ENCODE measurements at regions not wholly inside any gene's neighbourhood (a gene's known extent, or its start where the extent isn't known, plus 50 kb on each side); places are given as distances from the start of the nearest gene placed in this dataset.

- no peak overlapping the region for H3T11ph ChIP-seq (ENCODE audit: low read length)
- TF ChIP-seq CTCF (conservative IDR thresholded peaks at IDR 0.05), result no peak
- DNase-seq, result no peak
- no peaks in the 10 kb centered on the region for H3K79me2 ChIP-seq (ENCODE audit: insufficient read depth, low read length)
- Mint-ChIP-seq H3K4me1 (no peaks in the 10 kb centered on the region), H3K27me3 (ENCODE audit: low read depth) (no peaks in the 10 kb centered on the region), H3K36me3 (ENCODE audit: insufficient read depth in 1 of 3, low read depth in 3 of 3) (peaks cover 5 to 18% (median 6%) of the 10 kb centered on the region in 3 experiments; a peak in 5 of 7 replicates), H3K4me3 (no peak overlapping the region), H3K27ac (no peak overlapping the region), H3K9me3 (peaks cover 64 to 67% of the 10 kb centered on the region in 2 experiments)
- no peak overlapping the region for H4K5ac ChIP-seq (ENCODE audit: insufficient read length, low read depth, low read length)
- no peak overlapping the region for H2AK5ac ChIP-seq (ENCODE audit: insufficient read length, low read length)
- no peak overlapping the region for H4K8ac ChIP-seq (replicated peaks; ENCODE audit: insufficient read length, low read depth, low read length)
- H3K23ac ChIP-seq (ENCODE audit: insufficient read length, low read depth, low read length), result no peak overlapping the region
- no peak overlapping the region for H3K4me2 ChIP-seq (ENCODE audit: insufficient read depth, insufficient read length, low read length)
- no peak overlapping the region for H2BK5ac ChIP-seq (ENCODE audit: insufficient read length, low read length)
- no peak overlapping the region for H3K9ac ChIP-seq (ENCODE audit: extremely low read depth, insufficient read length, low read length)
- no peak overlapping the region for H4K91ac ChIP-seq (ENCODE audit: insufficient read length, low read depth, low read length)
- H4K20me1 ChIP-seq (ENCODE audit: control insufficient read depth, insufficient read depth, insufficient read length), result no peaks in the 10 kb centered on the region
- no peak overlapping the region for H2BK12ac ChIP-seq (ENCODE audit: insufficient read length, low read depth, low read length)
- H3K9me3 ChIP-seq (ENCODE audit: control insufficient read depth, low read depth, low read length), result peaks cover 11% of the 10 kb centered on the region
- no CpG with 5 or more reads among the region's 2 CpGs for WGBS (ENCODE audit: extremely low coverage, insufficient read length, low lambda C conversion rate)
- H2BK15ac ChIP-seq (ENCODE audit: low read depth, low read length), result no peak overlapping the region
- H3K23me2 ChIP-seq (ENCODE audit: insufficient read length, low read depth, low read length, poor library complexity, severe bottlenecking), result no peaks in the 10 kb centered on the region
- no peak overlapping the region for H2BK120ac ChIP-seq (ENCODE audit: low read depth, low read length, poor library complexity, severe bottlenecking)
- no peak overlapping the region for H3K18ac ChIP-seq (ENCODE audit: insufficient read length, low read depth, low read length)
- no peak overlapping the region for H3K56ac ChIP-seq (ENCODE audit: insufficient read length, low read depth, low read length)
- H2AFZ ChIP-seq (ENCODE audit: low read length), result no peak overlapping the region
- no peak overlapping the region for H3K14ac ChIP-seq (ENCODE audit: insufficient read depth, low read length)
- no peaks in the 10 kb centered on the region for H3K79me1 ChIP-seq (ENCODE audit: insufficient read depth, low read depth, low read length, poor library complexity, severe bottlenecking)
- no peak overlapping the region for H2BK20ac ChIP-seq (ENCODE audit: low read depth, low read length, poor library complexity, severe bottlenecking)
- H3K27ac ChIP-seq (ENCODE audit: insufficient read length, low read depth, low read length), result no peak overlapping the region
- H3K4me1 ChIP-seq (ENCODE audit: insufficient read depth, low read length), result no peaks in the 10 kb centered on the region
- H3K4ac ChIP-seq (ENCODE audit: low read depth, low read length), result no peak overlapping the region
- no peaks in the 10 kb centered on the region for H3K27me3 ChIP-seq (ENCODE audit: insufficient read depth, low read length)
Observed at GRCh38 chrX:46383006-46383405, 162.2 kb downstream of the ZNF674 start.
